HG03135 (cell line): ENCODE measurements at regions not wholly inside any gene's neighbourhood (a gene's known extent, or its start where the extent isn't known, plus 50 kb on each side); places are given as distances from the start of the nearest gene placed in this dataset.

Source experiments
- ATAC-seq: cut with Tn5 transposase; IDR thresholded peaks from one replicate; pipeline ENCODE4 v1.9.1; 2021; ENCODE audit warnings: mild to moderate bottlenecking, moderate library complexity; ENCODE audit not compliant: unreplicated experiment

GRCh38 chr12:90102957-90103652 lies 394.5 kb upstream of the ATP2B1 start:
- ATAC-seq = peak; percentile 65

GRCh38 chr12:90100579-90100978 lies 391.9 kb upstream of the ATP2B1 start:
- no peak for ATAC-seq

- no peak for ATAC-seq
These were observed 390.6 kb upstream of the ATP2B1 start for GRCh38 chr12:90099288-90099687.

- ATAC-seq = no peak
These were observed 389.6 kb upstream of the ATP2B1 start for GRCh38 chr12:90098132-90098779.

GRCh38 chr12:90091809-90092208 lies 383.2 kb upstream of the ATP2B1 start:
- no peak for ATAC-seq

- ATAC-seq = no peak
These were observed 382.5 kb upstream of the ATP2B1 start for GRCh38 chr12:90090929-90091651.

GRCh38 chr12:90086281-90086680 lies 377.6 kb upstream of the ATP2B1 start:
- ATAC-seq = no peak

- ATAC-seq = no peak
These were observed 377.0 kb upstream of the ATP2B1 start for GRCh38 chr12:90085494-90086274.

- ATAC-seq = no peak
These were observed 375.4 kb upstream of the ATP2B1 start for GRCh38 chr12:90084018-90084417.

GRCh38 chr12:90080616-90081015 lies 372.0 kb upstream of the ATP2B1 start:
- ATAC-seq = no peak

- no peak for ATAC-seq
These were observed 371.0 kb upstream of the ATP2B1 start for GRCh38 chr12:90079529-90080210.

GRCh38 chr12:90078344-90078743 lies 369.7 kb upstream of the ATP2B1 start:
- ATAC-seq = no peak

GRCh38 chr12:90077756-90078155 lies 369.1 kb upstream of the ATP2B1 start:
- no peak for ATAC-seq

- ATAC-seq = no peak
These were observed 368.2 kb upstream of the ATP2B1 start for GRCh38 chr12:90076851-90077319.

GRCh38 chr12:90075685-90076084 lies 367.0 kb upstream of the ATP2B1 start:
- ATAC-seq = no peak

GRCh38 chr12:90074086-90074485 lies 365.4 kb upstream of the ATP2B1 start:
- no peak for ATAC-seq

- ATAC-seq = no peak
These were observed 363.4 kb upstream of the ATP2B1 start for GRCh38 chr12:90071996-90072395.

- ATAC-seq = no peak
These were observed 361.1 kb upstream of the ATP2B1 start for GRCh38 chr12:90069711-90070110.

GRCh38 chr12:90067791-90068190 lies 359.2 kb upstream of the ATP2B1 start:
- no peak for ATAC-seq
